Hematopoietic multipotent progenitor cell (in vitro differentiated cells): ENCODE measurements at regions not wholly inside any gene's neighbourhood (a gene's known extent, or its start where the extent isn't known, plus 50 kb on each side); places are given as distances from the start of the nearest gene placed in this dataset.
A peak's percentile ranks its signal among the peaks of the same experiment; 100 is the strongest.
"Not testable (repeated sequence)": the region's sequence is repeated elsewhere in the genome, so short reads cannot be mapped to it uniquely, and the experiment has no call there.

Source experiments
- DNase-seq, 3 donors: peaks; one replicate each; pipeline ENCODE4 v3.0.0-alpha.2; 2011 to 2015; ENCODE audit warnings: low read depth in 2 of 3, low spot score in 2 of 3

GRCh38 chr4:93888308-93888707 lies 59.8 kb downstream of the ATOH1 start:
- no peak for DNase-seq

- no peak for DNase-seq
Measured at GRCh38 chr4:93888768-93889167, 60.2 kb downstream of the ATOH1 start.

GRCh38 chr4:93891244-93891643 lies 62.7 kb downstream of the ATOH1 start:
- no peak for DNase-seq

DNA sequence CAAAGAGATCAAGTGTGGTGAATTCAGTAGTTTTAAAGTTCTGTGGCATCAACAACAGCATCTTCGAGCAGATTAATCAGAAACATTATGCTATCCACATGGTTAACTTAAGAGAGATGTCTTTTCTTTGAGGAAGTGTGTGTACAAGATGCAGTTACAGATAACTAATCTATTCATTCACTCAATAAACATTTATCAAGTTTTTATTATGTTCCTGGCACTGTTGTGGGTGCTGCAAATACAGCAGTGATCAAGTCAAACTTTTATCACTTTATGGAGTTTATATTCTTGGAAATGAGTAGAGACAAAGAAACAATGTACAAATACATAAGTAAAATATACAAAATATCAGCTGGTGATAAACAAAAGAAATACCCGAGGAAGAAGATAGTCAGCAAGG lies 66.4 kb downstream of the ATOH1 start:
- DNase-seq: no peak

DNA sequence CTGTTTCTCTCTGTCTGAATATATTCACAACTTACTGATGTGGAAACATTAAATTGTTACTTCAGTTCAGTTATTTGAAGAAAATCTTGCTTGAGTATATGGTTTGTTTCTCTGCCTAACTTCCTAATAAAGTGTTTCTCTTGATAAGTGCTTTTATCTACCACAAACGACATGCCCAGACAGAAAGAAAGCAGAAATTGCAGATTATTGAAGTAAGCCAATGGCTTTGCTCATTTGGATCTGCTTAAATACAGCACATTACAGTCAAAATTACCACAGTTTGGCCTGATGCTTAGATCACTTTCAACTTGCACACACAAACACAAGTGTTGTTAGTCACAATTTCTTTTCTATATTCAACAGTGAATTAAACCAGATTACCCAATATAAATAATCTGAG lies 68.0 kb downstream of the ATOH1 start:
- DNase-seq: peak in 2 of 3 donors; percentile 14 to 40

DNA sequence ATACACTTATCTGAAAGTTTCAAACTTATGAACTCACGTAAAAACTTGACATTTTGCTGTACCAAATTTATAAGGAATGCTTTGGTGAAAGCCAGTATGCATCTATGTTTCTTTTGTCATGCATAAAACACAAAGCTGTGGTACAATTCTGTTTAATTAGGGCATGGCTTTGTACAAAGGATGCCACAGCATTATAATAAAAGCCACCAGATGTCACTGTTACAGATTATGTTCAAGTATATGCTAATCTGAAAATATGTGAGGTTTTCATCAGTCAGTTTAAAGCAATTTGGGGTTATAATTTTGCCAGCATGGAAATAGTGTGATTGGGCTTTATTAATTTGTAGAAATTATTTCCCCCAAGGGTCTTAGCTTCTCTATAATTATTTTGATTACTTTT lies 69.0 kb downstream of the ATOH1 start:
- DNase-seq: peak in 1 of 3 donors; percentile 32

- no peak for DNase-seq
Measured at GRCh38 chr4:93908778-93909177, 80.2 kb downstream of the ATOH1 start.

GRCh38 chr4:93911671-93912070 lies 83.1 kb downstream of the ATOH1 start:
- DNase-seq: no peak

- no peak for DNase-seq
Measured at GRCh38 chr4:93912146-93912545, 83.6 kb downstream of the ATOH1 start.

DNA sequence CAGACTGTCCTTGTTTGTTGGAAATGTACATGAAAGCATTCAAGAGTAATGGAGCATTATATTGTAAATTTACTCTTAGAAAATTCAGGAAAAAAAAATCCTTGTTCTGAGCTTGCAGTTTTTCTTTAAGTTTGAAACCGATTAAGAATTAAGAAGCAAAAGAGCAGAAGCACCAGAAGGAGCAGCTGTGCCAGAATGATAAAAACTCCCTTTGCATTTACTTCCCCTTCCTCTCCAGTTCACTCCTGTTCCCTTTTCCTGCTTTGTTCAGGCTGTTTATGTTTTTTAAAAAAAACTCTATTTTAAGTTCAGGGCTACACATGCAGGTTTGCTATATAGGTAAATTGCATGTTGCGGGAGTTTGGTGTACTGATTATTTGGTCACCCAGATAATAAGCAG lies 90.3 kb downstream of the ATOH1 start:
- DNase-seq: peak in 1 of 3 donors; percentile 6

GRCh38 chr4:93923570-93923969 lies 95.0 kb downstream of the ATOH1 start:
- not testable (repeated sequence) for DNase-seq

DNA sequence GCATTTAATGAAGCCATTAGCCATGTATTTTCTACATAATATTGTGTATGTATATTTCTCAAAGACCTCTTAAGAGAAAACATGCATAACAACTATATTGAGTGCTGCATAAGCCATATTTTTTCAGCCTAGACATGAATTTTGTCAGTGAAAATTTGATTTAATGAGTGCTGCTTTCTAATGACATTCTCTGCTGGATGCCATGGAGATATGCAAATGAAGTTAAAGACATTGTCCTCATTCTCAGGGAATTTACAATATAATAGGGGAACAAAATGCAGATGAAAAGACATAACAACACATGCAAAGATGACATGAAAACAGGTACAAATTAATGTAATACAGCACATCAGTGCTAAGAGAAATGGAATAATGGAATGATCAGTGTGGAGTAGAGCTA lies 118.7 kb downstream of the ATOH1 start:
- no peak for DNase-seq

GRCh38 chr4:93950239-93950638 lies 121.7 kb downstream of the ATOH1 start:
- DNase-seq: not testable (repeated sequence)

DNA sequence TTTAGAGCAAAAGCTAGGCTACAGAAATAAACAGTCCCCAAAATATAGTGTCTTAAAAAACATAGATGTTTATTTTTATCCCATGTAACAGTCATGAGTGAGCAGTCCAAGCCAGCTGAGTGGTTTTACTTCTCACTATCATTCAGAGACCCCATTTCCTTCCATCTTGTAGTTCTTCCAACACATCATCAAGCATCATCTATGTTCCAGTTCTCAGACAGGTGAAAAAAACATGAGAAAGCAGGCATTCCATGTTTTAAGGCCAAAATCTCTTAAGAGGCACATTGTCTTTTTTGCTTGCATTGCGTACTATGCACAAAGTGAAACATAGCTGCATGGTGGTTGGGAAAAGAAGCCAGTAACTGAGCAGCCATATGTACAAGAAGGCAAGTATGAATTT lies 128.6 kb downstream of the ATOH1 start:
- no peak for DNase-seq

DNA sequence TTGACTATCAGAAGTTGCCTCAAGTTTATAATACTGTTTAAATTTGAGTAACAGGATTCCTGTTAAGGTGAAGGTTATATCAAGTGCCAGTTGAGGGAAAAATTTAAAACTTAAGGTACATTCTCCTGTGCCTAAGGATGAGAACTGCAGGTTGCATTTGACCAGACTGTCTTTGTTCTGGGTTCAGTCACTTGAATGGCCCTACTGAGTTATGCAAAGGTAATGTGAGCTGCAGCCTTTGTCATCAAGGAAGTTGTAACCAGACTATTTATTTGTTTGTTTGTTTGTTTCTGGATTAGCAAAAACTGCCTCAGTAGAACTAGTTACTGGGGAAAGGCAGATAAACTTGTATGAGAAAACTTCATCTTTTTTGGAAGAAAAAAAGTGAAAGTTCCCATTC lies 131.9 kb downstream of the ATOH1 start:
- no peak for DNase-seq

- no peak for DNase-seq
Measured at GRCh38 chr4:93960916-93961315, 132.4 kb downstream of the ATOH1 start.

DNA sequence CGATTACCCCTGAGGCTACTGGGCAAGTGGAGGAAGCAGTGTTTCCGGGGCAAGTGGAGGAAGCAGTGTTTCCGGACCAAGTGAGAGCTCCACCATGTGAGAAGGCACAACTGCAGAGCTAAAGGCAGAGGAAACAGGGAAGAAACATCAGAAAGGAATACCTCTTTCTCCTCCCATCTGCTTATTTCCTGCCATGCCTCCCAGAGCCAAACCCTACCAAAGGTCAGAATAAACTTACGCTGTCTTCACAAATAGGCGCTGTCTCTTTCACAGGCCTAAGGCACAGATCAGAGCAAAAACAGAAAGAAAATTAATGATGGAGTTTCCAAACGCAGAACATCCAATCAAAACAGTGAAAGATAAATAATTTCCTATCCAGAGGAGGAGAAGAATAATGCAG lies 153.0 kb downstream of the ATOH1 start:
- DNase-seq: no peak

DNA sequence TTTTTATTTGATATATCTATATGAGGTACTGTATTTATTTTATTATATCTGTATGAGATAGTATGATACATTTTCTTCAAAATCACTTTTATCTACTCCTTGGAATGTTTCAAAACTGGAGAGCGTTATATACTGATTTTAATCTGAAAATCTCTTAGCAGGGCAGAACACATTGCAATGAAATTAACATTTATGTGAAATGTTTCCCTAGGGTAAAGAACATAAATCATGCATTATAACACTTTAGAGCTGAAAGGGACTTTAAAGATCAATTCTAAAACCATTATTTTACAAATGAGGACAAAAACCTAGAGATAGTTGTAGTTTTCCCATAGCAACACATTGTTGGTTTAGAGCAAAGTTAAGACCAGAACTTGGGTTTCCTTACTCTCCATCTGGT lies 153.7 kb downstream of the ATOH1 start:
- no peak for DNase-seq

- DNase-seq: no peak
Measured at GRCh38 chr4:93983140-93983539, 154.6 kb downstream of the ATOH1 start.

DNA sequence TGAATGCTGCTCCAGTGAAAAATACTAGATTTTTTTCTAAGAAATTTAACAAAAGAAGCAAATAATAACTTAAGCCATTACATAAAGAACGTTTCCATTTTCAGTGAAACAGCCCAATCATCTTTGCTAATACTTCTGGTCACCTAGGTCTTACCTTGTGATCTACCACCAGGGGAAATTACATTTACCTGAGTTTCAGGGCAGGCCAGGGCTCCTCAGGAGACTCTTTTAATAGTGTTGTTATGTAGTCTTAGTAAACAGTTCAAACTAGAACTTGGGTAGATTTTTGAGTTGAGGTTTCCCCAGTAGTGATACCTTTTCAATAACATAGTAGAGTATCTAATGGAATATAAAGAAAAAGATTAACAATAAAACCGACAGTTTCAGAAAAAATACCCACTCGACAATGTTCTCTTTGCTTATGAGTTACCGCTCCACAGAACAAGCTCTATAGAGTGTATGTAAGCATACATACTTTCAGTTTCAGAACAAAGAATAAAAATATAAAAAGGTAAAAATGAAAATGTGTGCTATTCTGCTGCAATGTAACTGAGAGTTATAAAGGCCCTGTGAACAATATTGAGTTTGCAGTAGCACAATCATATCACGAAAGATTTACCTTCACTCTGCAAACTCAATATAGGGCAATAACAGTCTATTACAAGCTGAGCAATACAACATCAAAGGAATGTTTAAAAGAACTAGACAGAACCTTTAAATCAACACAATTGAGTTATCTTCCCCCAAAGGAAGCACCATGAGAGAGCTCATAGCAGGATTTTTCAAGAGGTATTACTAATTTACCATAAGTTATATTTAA lies 165.8 kb downstream of the ATOH1 start:
- DNase-seq: no peak

DNA sequence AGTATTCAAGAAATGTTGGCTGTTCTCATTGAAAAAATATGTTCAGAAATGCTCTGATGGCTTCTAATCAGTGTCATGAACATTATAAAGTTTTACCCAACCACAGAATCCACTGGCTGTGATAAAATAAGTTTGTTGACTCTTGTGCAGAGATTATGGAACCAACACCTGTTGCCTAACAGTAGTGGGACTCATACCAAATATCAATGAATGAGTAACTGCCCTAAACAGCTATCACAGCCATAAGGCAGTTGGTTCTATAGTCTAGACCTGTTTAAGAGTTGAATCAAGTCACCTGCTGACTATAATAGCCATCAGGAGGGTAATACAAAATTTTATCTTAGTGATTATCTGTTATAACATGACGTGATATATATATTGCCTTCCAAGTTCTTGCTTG lies 168.3 kb downstream of the ATOH1 start:
- no peak for DNase-seq

GRCh38 chr4:94000559-94000958 lies 172.0 kb downstream of the ATOH1 start:
- no peak for DNase-seq

GRCh38 chr4:94006932-94007331 lies 178.4 kb downstream of the ATOH1 start:
- no peak for DNase-seq
